HCT116 (cell line): ENCODE measurements at regions not wholly inside any gene's neighbourhood (a gene's known extent, or its start where the extent isn't known, plus 50 kb on each side); places are given as distances from the start of the nearest gene placed in this dataset.

Experiments
- ATAC-seq: fragments of 200-7000 bp; cut with Tn5 transposase; 2 replicates; pipeline ENCODE4 v1.9.1; 2020; ENCODE audit warnings: mild to moderate bottlenecking, moderate library complexity
- BruUV-seq: library from RNA; stranded (reverse); fragments of 400-500 nt; replicated peaks from 2 replicates; lab custom pipeline; 2021; lab: Mats Ljungman, UMichigan
- CTCF ChIA-PET: fragments of 300-600 bp; sonication (Branson Sonifier 250); formaldehyde crosslinking; loops from one replicate; lab custom pipeline; 2021; ENCODE audit warnings: antibody characterized with exemption; lab: Charles Lee
- POLR2A ChIA-PET: fragments of 300-600, 350-600 bp; sonication (Branson Sonifier 250); formaldehyde crosslinking; loops from one replicate; lab custom pipeline; 2021; ENCODE audit warnings: antibody characterized with exemption; lab: Charles Lee
- RAD21 ChIA-PET, 2 experiments: fragments of 300-600 bp; sonication (Branson Sonifier 250); formaldehyde crosslinking; loops; one replicate each; lab custom pipeline; 2023; ENCODE audit warnings: low total read pairs in 2 of 2; ENCODE audit not compliant: uncharacterized antibody in 2 of 2, unreplicated experiment in 2 of 2, low non-redundant PET in 1 of 2; lab: Charles Lee
- DNase-seq: peaks from one replicate; pipeline ENCODE4 v3.0.0-alpha.2; 2010; ENCODE audit warnings: low read depth, low spot score
- H2AFZ ChIP-seq: fragments of 200-600 bp; shearing (Covaris generic), sonication (generic); 2 replicates; pipeline ENCODE4 v1.6.1; 2017; ENCODE audit warnings: low read depth, mixed run types, mixed read lengths, antibody characterized with exemption, low read length; ENCODE audit not compliant: poor library complexity, severe bottlenecking
- H3K27ac ChIP-seq: 2 replicates; pipeline ENCODE4 v1.5.1; 2012; ENCODE audit warnings: low read depth, low read length
- H3K27me3 ChIP-seq: fragments of 200-600 bp; sonication (generic); 2 replicates; pipeline ENCODE4 v1.6.1; 2016; ENCODE audit warnings: mixed run types, low read length, mixed read lengths; ENCODE audit not compliant: insufficient read depth
- H3K36me3 ChIP-seq, 2 experiments: fragments of 200-500 bp in 1 of 2; fragments of 200-600 bp in 1 of 2; sonication (Bioruptor generic) in 1 of 2; sonication (generic) in 1 of 2; 2 replicates each; pipeline versions ENCODE4 v1.5.1 to v1.6.1; 2014 to 2016; ENCODE audit warnings: low read length in 2 of 2, inconsistent platforms in 1 of 2, mixed read lengths in 1 of 2, mixed run types in 1 of 2; ENCODE audit not compliant: insufficient read depth in 2 of 2, control insufficient read depth in 1 of 2
- H3K4me1 ChIP-seq, 2 experiments: fragments of 200-600 bp in 1 of 2; sonication (generic) in 1 of 2; 2 replicates each; pipeline versions ENCODE4 v1.5.1 to v1.6.1; 2012 to 2017; ENCODE audit warnings: low read length in 2 of 2, inconsistent platforms in 1 of 2, mild to moderate bottlenecking in 1 of 2, mixed read lengths in 1 of 2, mixed run types in 1 of 2, moderate library complexity in 1 of 2; ENCODE audit not compliant: insufficient read depth in 2 of 2, control insufficient read depth in 1 of 2
- H3K4me2 ChIP-seq: fragments of 200-600 bp; sonication (generic); 2 replicates; pipeline ENCODE4 v1.6.1; 2017; ENCODE audit warnings: mixed run types, low read length, mixed read lengths
- H3K4me3 ChIP-seq, 2 experiments: fragments of 200-600 bp in 1 of 2; sonication (generic) in 1 of 2; replicated peaks in 1 of 2; 2 replicates each; pipeline ENCODE4 v1.5.1; 2011 to 2016; ENCODE audit warnings: low read length in 2 of 2, control low read depth in 1 of 2, low read depth in 1 of 2, mild to moderate bottlenecking in 1 of 2, mixed read lengths in 1 of 2, mixed run types in 1 of 2
- H3K79me2 ChIP-seq: fragments of 200-600 bp; sonication (generic); 2 replicates; pipeline ENCODE4 v1.6.1; 2017; ENCODE audit warnings: mild to moderate bottlenecking, mixed run types, low read length, moderate library complexity, mixed read lengths; ENCODE audit not compliant: insufficient read depth
- H3K9ac ChIP-seq: fragments of 200-600 bp; sonication (generic); 2 replicates; pipeline ENCODE4 v1.6.1; 2016; ENCODE audit warnings: low read length, mixed read lengths
- H3K9me2 ChIP-seq: fragments of 200-600 bp; sonication (generic), shearing (Covaris generic); 2 replicates; pipeline ENCODE4 v1.6.1; 2017; ENCODE audit warnings: mixed run types, mild to moderate bottlenecking, moderate library complexity; ENCODE audit not compliant: insufficient read depth
- H3K9me3 ChIP-seq, 2 experiments: fragments of 200-500 bp in 1 of 2; fragments of 200-600 bp in 1 of 2; sonication (Bioruptor generic) in 1 of 2; sonication (generic) in 1 of 2; 2 replicates each; pipeline ENCODE4 v1.6.1; 2014 to 2017; ENCODE audit warnings: low read length in 2 of 2, mixed read lengths in 2 of 2, inconsistent platforms in 1 of 2, low read depth in 1 of 2, mild to moderate bottlenecking in 1 of 2, mixed run types in 1 of 2, moderate library complexity in 1 of 2; ENCODE audit not compliant: control insufficient read depth in 1 of 2, insufficient read depth in 1 of 2
- H4K20me1 ChIP-seq: fragments of 200-600 bp; sonication (generic), shearing (Covaris generic); 2 replicates; pipeline ENCODE4 v1.6.1; 2017; ENCODE audit warnings: mixed run types, mild to moderate bottlenecking, moderate library complexity; ENCODE audit not compliant: insufficient read depth
- ATF3 ChIP-seq: IDR thresholded peaks from 2 replicates; pipeline ENCODE4 v1.6.1; 2012
- CBX3 ChIP-seq: IDR thresholded peaks from 2 replicates; pipeline ENCODE4 v1.6.1; 2012; ENCODE audit warnings: low read depth
- CEBPB ChIP-seq: IDR thresholded peaks from 2 replicates; pipeline ENCODE4 v1.6.1; 2012; ENCODE audit warnings: low read depth
- EGR1 ChIP-seq: IDR thresholded peaks from 2 replicates; pipeline ENCODE4 v1.6.1; 2012; ENCODE audit warnings: low read depth
- ELF1 ChIP-seq: IDR thresholded peaks from 2 replicates; pipeline ENCODE4 v1.6.1; 2012; ENCODE audit warnings: low read depth, borderline replicate concordance
- EZH2 ChIP-seq: fragments of 200-600 bp; sonication (generic); IDR thresholded peaks from 2 replicates; pipeline ENCODE4 v1.6.1; 2017; ENCODE audit warnings: antibody characterized with exemption, mixed run types
- EZH2phosphoT487 ChIP-seq: fragments of 200-600 bp; IDR thresholded peaks from 2 replicates; pipeline ENCODE4 v1.6.1; 2018; ENCODE audit warnings: antibody characterized with exemption, borderline replicate concordance
- JUND ChIP-seq: IDR thresholded peaks from 2 replicates; pipeline ENCODE4 v1.6.1; 2012
- MAX ChIP-seq: IDR thresholded peaks from 2 replicates; pipeline ENCODE4 v1.6.1; 2012
- POLR2A ChIP-seq: IDR thresholded peaks from 2 replicates; pipeline ENCODE4 v1.7.0; 2011; ENCODE audit warnings: borderline replicate concordance; ENCODE audit not compliant: insufficient read depth, insufficient read length; ENCODE audit errors: extremely low read depth
- POLR2AphosphoS5 ChIP-seq: IDR thresholded peaks from 2 replicates; pipeline ENCODE4 v1.6.1; 2011; ENCODE audit warnings: mild to moderate bottlenecking, low read depth, low read length, moderate library complexity
- RAD21 ChIP-seq: IDR thresholded peaks from 2 replicates; pipeline ENCODE4 v1.6.1; 2012; ENCODE audit warnings: low read depth, mild to moderate bottlenecking
- REST ChIP-seq: IDR thresholded peaks from 2 replicates; pipeline ENCODE4 v1.6.1; 2012; ENCODE audit warnings: low read depth
- SIN3A ChIP-seq: IDR thresholded peaks from 2 replicates; pipeline ENCODE4 v1.6.1; 2012; ENCODE audit warnings: low read depth
- SP1 ChIP-seq: IDR thresholded peaks from 2 replicates; pipeline ENCODE4 v1.6.1; 2012; ENCODE audit warnings: low read depth
- TCF7L2 ChIP-seq: IDR thresholded peaks from 2 replicates; pipeline ENCODE4 v1.7.0; 2011; ENCODE audit warnings: borderline replicate concordance, inconsistent platforms; ENCODE audit not compliant: insufficient read depth, insufficient read length; ENCODE audit errors: extremely low read depth
- YY1 ChIP-seq: IDR thresholded peaks from 2 replicates; pipeline ENCODE4 v1.6.1; 2011; ENCODE audit warnings: low read length, low read depth, moderate library complexity, mild to moderate bottlenecking; ENCODE audit not compliant: insufficient replicate concordance; ENCODE audit errors: extremely low read depth
- ZBTB33 ChIP-seq: IDR thresholded peaks from 2 replicates; pipeline ENCODE4 v1.6.1; 2011; ENCODE audit warnings: mild to moderate bottlenecking, low read length, moderate library complexity; ENCODE audit not compliant: insufficient replicate concordance; ENCODE audit errors: extremely low read depth
- ZFX ChIP-seq: fragments of 450-650 bp; IDR thresholded peaks from 2 replicates; pipeline ENCODE4 v1.6.1; 2017
- ZNF274 ChIP-seq: fragments of 200-500 bp; sonication (Bioruptor generic); IDR thresholded peaks from 2 replicates; pipeline ENCODE4 v1.6.1; 2014; ENCODE audit warnings: mild to moderate bottlenecking, low read depth, low read length, inconsistent platforms
- intact Hi-C: fragments of 100-400 bp; cut with micrococcal nuclease; formaldehyde crosslinking; loops from 2 replicates; pipeline ENCODE4 v1.10.0; 2022

GRCh38 chr4:125679989-125680388 is 365.2 kb downstream of the FAT4 start:
- Histone ChIP-seq H3K27ac (no peak overlapping the region), H3K9me3 (no peaks in the 10 kb centered on the region), H3K9me2 (no peaks in the 10 kb centered on the region), H4K20me1 (no peaks in the 10 kb centered on the region), H3K36me3 (no peaks in the 10 kb centered on the region), H3K79me2 (no peaks in the 10 kb centered on the region), H3K9ac (no peak overlapping the region), H3K4me3 (no peak overlapping the region), H3K4me2 (no peak overlapping the region), H3K27me3 (no peaks in the 10 kb centered on the region), H2AFZ (no peak overlapping the region), H3K4me1 (no peaks in the 10 kb centered on the region)
- ATAC-seq (no peak), DNase-seq (no peak)
- no TSS peak for BruUV-seq
- CTCF ChIA-PET, result no interaction called here
- RAD21 ChIA-PET, result no interaction called here
- TF ChIP-seq CBX3 (no peak), POLR2A (no peak), ZFX (no peak), REST (no peak), JUND (no peak), YY1 (no peak), EZH2 (no peak), CEBPB (no peak), SIN3A (no peak), SP1 (no peak), POLR2AphosphoS5 (no peak), MAX (no peak), RAD21 (no peak), ZNF274 (no peak), ATF3 (no peak), ZBTB33 (no peak), EGR1 (no peak), EZH2phosphoT487 (no peak), TCF7L2 (no peak), ELF1 (no peak)
- intact Hi-C loops, result no loop called here
- POLR2A ChIA-PET, result no interaction called here
